Spleen (tissue), 7 donors: ENCODE measurements at regions not wholly inside any gene's neighbourhood (a gene's known extent, or its start where the extent isn't known, plus 50 kb on each side); places are given as distances from the start of the nearest gene placed in this dataset.

Experiments used
- CTCF ChIP-seq, 11 experiments: fragments of 200-600 bp in 7 of 11; fragments of 450-650 bp in 4 of 11; sonication (generic) in 4 of 11; IDR thresholded peaks in 8 of 11; conservative IDR thresholded peaks in 3 of 11; 1 replicate in 7 of 11; 2 replicates in 4 of 11; pipeline versions ENCODE4 v1.4.0 to v1.8.0; 2016 to 2021; ENCODE audit warnings: antibody characterized with exemption in 11 of 11, inconsistent platforms in 4 of 11, mild to moderate bottlenecking in 1 of 11
- POLR2A ChIP-seq, 3 donors: fragments of 450-650 bp; IDR thresholded peaks; one replicate each; pipeline ENCODE4 v1.5.1; 2017; ENCODE audit warnings: antibody characterized with exemption in 3 of 3, mild to moderate bottlenecking in 1 of 3
- POLR2AphosphoS5 ChIP-seq, 3 donors: sonication (generic); formaldehyde crosslinking; IDR thresholded peaks; one replicate each; pipeline ENCODE4 v1.5.1; 2017; ENCODE audit warnings: antibody characterized with exemption in 3 of 3
- donor health status: DM: no; HTN: no; CAD: no; lungs with moderate emphysema.
- donor health status: DM: no; HTN: no; CAD: no.
- donor health status: DM: no; HTN: no; CAD: no.

DNA sequence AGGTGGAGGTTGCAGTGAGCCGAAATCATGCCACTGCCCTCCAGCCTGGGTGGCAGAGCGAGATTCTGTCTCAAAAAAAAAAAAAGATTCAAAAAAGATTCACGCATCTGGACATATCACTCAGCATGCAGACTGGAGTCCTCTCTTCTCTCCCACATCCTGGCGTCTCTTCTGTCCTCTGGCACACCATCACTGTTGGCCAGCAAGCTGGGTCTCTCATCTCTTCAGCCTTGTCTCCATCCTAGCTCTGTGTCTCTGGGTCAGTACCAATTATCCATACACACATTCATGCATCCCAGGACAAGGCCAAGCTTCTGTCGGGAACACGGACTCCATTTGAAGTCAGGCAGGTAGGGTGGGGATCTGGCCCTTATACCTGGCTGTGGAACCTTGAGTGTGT is 105.5 kb upstream of the MAP1LC3B2 start:
- TF ChIP-seq CTCF (IDR thresholded peaks at IDR 0.05 in 8 of 11, conservative IDR thresholded peaks at IDR 0.05 in 3 of 11) (no peak), POLR2A (IDR thresholded peaks at IDR 0.05) (no peak), POLR2AphosphoS5 (IDR thresholded peaks at IDR 0.05) (no peak)
